Amniotic epithelial cell (primary cell): ENCODE measurements at regions not wholly inside any gene's neighbourhood (a gene's known extent, or its start where the extent isn't known, plus 50 kb on each side); places are given as distances from the start of the nearest gene placed in this dataset.

Source experiments
- DNase-seq: peaks from one replicate; pipeline ENCODE4 v3.0.0-alpha.2; 2010; ENCODE audit warnings: low read depth

DNA sequence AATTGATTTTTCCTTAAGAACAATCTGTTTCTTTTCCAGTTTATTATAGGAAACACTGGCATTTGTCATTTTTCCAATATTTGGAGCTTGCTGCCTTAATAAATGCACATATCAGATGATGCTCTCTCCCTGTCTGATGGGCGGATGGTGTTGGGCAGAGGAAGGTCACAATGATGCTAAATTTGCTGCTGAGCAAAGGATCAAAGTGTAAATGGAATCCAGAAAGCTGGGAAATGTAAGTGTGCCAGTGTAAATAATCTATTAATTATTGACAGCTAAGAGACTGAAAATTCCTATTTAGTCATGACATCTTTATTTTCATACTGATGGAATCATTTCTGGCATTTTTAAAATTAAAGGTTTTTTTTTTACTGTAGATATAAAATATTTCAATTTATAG is 243.2 kb downstream of the PTBP2 start:
- DNase-seq: no peak

DNA sequence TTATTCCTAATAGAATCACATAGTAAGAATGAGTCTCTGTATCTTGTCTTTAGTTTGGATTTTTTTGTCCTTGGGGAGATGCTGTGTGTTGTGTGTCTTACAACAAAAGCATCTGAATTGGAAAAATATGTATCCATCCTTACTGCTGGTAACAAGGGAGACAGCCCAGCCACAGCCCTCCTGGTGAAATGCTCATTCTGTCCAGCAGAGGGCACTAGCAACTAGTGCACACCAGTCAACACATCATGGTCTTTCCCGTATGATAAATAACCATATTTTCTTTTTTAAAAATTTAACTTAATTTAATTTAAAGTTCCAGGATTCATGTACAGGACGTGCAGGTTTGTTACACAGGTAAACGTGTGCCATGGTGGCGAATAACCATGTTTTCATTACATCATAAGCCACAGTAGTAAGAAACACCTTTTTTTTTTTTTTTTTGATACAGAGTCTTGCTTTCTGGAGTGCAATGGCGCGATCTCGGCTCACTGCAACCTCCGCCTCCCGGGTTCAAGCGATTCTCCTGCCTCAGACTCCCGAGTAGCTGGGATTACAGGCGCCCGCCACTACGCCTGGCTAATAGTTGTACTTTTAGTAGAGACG is 245.1 kb downstream of the PTBP2 start:
- peak; percentile 72 for DNase-seq

DNA sequence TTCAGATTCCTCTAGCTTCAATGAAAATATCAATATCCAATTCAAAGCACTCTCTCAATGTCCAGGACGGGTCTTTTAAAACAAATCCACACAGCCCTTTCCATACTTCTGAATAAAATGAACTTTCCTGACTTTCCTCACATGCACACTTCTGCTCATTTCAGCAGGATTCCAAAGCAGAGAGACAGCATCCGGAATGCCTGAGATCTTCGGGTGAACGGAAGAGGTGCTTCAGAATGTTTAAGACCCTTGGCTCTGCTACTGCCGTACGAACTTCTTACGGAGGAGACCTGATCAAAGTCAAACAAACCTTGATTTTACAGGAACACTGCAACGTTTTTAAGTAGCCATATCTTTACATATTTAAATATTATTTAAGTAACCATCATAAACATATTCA is 245.7 kb downstream of the PTBP2 start:
- DNase-seq: peak; percentile 35

DNA sequence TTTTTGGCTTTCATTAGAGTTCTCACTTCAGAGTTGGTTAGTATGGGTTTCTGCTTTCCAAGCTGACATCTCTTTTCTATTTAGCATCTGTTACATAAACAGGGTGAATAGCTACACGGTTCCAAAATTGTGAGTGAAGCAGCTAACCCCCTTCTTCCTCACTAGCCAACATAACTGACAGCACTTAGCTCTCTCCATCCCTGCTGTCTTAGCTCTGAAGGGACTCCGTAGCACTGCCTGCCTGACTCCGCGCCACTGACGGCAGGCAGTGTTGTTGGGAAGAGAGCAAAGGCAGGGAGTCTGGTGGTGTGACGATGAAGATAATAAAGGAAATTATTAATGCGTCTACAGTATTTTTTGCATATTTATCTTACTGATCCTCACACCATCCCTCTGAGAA is 247.0 kb downstream of the PTBP2 start:
- DNase-seq: peak; percentile 33

DNA sequence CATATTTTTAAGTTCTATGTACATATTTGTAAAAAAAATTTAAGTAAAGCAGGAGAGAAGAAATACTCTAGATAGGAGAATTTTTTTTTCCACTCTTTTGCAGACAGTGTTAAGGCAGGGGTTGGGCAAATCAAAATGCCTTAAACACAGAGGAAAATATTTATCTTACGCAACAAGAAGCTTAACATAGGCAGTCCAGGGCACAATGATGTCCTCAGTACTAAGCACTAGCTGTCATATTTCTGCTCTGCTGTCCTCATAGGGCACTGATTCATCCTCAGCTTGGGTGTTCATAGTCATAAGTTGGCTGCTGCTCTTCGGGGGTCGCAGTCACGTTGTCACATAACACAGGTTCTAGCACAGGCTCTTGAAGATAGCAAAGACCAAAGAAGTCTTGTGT is 247.4 kb downstream of the PTBP2 start:
- DNase-seq: peak; percentile 80

DNA sequence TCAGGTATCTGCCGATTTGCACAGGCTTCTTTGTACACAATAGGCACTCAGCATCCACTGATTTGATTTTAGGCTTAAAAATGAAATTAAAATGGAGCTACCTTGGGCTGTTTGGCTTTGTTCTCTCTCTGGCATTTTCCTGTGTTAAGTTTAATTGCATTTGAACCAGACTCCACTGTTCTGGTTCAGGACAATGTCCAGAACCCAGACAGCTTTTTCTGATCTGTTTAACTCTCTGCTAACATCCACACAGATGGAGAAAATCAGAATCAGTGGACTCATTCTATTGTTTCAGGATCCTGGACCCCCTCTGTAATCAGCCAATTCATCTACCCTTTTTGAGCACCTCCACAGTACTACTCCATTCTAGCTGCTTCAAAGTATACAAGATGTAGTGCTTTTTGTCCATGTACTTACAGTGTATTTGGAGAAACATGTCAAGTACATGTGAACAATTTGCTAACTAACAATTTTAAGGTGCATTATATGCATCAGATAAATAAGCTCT is 248.1 kb downstream of the PTBP2 start:
- DNase-seq: no peak

DNA sequence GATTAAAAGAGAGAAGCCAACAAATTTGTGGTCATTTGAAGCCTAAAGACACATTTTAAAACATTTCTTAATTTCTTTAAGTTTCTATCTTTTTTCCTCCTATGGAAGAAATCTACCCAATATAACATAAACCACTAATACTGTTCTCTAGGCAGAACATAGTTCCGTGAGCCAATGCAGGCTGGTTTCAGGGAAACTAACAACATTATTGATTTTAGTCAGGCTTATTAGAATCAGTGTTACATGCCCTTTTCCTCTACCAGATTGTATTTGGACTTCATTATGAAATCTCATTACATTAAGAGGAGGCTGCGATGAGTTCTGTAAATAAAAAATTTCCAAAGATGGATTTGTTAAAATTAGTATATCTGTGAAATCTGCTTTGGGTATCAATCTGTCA is 249.9 kb downstream of the PTBP2 start:
- no peak for DNase-seq

DNA sequence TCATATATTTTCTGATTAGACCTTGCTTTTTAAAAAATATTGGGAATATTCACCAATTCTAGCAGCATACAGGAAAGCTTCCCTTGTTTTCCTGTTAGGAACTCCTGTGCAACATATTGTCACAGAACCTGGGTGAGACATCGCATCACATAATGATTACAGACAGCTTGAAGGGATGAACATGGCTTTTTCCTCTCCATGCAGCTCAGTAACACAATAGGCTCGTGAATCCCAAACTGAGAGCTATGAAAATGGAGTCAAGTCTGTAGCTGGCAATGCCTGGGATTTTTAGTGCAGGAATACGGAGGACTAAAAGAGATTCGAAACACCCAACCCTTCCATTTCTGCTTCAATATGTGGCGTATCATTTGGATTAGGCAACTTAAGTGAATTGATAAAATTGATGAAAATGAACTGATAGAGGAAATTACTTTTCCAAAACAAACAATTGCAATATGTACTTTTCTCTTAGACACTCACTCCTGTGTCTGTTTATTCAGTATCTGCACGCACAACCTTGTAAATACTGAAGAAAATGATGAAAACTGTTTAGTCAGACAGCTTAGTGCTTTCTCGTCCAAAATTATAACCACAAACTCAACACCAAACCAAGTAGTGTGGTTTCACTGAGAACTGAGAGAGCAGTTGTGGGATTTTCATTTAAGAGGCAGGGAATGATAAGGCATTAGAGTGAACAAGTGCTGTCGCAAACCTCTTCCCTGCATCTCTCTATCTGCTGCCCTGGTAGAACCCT is 250.4 kb downstream of the PTBP2 start:
- DNase-seq: peak; percentile 76

DNA sequence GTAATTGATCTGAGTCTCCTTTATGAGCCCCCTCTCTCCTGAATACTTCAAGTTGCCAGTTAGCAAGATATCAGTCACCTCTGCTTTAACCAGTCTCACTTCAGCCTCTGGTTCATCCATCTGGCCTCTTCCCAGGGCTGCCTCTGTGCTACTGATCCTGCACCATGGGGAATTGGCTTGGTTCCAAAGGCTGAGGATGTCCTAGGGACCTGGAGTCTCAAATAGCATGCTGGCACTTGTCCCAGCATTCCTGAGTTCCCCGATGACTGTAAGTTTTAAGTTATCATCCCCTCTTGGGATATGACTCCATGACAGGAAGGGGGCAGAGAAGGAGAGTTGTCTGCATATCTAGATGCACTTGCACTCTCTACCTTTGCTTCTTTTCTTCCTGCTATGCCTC is 252.0 kb downstream of the PTBP2 start:
- DNase-seq: no peak

DNA sequence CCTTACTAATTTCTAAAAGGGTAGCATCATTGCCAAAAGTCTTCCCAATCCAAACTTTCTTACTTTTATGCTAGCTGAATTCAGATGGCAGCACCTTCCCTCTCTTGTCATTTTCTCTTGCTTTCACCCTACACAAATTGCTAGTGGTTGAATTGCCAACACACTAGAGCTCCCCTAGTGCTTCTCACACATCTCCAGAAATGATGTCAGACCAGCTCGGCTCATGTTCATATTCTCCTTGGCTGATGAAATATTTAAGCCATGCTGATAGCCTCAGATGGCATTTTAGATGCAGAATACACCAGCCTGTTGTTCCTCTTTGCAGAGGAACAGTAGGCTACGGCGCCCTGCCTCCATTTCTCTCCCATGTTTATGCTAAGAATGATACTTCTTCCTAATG is 256.9 kb downstream of the PTBP2 start:
- DNase-seq: peak; percentile 27

DNA sequence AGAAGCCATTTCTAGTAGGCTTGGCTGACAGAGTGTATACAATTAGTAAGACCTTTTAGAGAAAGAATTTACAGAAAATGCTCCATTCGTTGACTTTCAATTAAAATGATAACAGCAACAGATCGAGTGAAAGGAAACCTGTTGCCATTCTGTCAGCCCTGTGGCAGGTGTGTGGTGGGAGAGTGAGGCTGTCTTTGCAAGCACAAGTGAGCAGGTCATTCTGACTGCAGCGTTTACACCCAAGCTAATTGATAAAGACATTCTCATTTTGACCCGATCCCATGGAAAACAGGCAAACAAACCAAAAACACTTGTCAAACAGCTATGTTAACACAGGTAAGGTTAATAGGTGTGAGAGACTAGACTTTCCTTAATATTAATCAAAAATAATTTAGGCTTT is 257.3 kb downstream of the PTBP2 start:
- DNase-seq: no peak

DNA sequence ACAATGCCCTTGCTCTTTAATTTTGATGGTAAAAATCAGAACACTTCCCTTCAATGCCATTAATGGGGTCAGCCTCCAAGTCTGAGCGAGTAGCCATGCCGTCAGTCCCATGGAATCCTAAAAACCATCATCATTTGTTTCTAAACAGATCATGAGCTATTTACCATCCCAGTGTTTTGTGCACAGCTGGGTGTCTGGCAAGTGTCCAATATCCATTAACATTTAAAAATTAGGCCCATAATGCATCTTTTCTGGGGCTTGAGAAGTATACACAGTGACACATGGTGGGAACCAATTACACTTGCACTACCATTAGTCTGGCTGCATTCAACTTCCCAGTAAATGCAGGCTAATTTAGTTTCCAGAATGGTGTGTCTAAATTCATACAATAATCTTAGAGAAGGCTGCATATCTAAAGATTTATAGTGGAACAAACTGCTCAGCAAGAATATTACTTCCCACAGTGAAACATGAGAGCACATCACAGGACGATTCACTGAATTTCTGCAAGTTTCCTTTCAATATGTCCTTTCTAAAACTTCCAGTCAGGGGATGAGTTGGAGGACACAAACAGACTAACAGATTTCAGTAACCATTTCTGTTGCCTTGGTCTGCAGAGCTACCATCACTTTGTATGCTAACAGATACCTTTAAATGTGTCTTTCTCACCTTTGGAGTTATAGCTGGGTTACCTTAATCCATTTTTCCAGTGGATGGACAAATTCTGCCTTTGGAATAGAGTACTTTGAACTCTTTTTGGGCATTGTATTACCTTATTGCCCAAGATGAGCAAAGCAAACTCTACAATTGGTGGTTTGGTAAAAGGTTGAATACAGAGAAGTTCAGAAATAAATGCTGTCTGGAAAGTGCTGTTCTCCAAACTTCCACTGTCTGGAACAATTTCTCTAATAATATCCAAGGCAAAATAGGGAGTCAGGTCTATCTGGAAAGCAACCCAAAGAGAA is 258.0 kb downstream of the PTBP2 start:
- no peak for DNase-seq

DNA sequence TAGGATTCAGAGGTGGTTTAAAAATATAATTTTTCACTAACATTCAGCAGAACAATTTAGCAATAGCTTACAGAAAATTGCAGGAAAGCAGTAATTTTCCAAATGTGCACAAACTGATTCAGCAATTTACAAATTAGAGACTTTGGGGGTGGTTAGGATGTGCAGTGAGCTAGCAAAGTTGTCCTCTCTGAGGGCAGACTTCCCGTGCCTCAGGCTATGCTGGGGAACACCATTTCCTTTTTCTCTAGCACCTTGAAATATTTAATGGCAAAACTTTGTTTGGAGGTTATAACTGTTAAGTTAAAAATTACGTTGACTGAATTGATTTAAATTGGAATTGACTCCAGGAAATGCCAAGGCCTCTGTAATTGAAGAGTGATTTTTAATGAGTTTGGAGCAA is 258.9 kb downstream of the PTBP2 start:
- DNase-seq: no peak

DNA sequence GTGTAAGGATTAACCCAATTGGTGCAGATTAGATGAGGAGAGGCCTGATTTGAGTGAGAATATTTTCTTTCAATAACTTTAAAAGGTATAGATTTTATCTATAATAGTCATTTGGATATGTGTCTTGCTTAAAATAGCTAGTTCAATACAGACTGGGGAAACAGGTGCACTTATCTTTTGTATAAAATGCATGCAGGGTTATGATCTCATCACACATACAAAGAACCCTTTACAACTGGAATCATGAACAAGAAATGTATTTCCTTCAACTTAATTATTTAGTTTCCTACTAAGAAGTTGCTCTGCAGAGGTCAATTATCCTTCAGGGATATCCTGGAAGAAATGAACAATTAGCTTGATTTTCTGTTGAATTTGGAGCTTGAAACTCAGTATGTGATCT is 259.6 kb downstream of the PTBP2 start:
- DNase-seq: no peak

DNA sequence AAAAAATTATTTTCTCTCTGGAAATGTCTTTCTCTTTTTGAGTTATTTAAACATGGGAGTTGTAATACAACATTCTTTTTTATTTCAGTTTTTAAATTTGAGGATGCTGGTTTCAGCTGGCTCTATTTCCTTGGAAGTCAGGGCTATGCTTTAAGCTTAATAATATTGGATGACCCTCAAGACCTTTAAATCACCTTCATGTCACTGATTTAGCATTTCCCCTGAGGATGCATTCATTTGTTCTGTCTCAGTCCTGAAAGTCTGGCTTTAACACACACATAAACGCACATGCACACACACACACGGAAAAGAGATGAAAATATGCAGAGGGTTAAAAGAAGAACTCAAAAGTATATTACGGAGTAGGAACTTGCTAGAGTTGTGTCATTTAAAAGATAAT is 260.5 kb downstream of the PTBP2 start:
- no peak for DNase-seq

DNA sequence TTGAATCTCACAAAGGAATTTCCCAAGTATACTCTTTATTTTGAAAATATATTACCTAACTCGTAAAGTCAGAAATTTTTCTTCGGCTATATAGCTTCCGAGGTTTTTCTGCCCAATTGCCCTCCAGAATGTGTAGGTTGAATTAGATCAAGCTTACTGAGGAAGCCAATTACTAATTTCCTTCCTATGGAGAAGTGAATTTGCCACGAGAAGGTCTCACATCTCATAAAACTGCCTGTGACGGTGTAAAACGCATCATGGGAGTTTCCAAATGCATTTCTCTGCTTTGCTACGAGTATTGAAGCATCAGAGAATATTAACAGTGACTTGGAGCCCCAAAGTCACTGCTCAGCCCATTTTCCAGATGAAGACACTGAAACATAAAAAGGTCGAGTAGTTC is 262.3 kb downstream of the PTBP2 start:
- DNase-seq: no peak

DNA sequence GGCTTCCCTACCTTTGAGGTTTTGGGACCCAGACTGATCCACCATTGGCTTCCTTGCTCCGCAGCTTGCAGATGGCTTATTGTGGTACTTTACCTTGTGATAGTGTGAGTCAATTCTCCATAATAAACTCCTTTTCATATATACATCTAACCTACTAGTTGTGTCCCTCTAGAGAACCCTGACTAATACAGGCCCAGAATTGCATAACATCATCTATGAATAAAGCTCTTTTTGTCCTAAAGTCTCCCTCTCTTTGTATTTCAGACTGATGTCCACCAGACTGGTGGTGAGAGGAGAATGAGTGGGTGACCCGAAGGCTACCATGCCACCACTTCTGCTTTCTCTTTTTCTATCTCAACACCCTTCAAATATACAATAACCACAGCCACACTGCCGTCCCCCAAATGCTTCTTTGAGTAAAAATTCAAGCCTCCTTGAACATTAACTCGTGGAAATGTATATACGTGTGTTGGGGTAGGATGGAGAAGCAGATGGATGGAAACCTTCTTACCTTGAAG is 265.7 kb downstream of the PTBP2 start:
- DNase-seq: no peak

DNA sequence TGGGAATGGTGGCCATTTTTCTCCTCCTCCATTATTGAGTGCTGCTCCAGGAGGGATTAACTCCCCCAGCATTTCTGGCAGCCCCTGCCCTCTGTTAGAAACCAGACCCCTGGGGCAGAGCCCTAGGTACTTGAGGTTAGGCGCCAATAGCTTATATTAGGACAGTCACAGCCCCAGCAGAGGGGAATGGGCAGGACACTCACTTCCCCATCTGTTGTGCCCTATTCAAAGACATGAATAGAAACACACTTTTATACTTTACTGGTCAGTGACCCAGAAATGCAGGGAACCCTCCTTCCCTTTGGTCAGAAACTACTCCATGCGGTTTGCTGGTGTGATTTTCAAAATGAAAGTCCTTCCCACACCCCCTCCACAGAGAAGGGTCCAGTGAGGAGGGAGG is 267.7 kb downstream of the PTBP2 start:
- DNase-seq: no peak

DNA sequence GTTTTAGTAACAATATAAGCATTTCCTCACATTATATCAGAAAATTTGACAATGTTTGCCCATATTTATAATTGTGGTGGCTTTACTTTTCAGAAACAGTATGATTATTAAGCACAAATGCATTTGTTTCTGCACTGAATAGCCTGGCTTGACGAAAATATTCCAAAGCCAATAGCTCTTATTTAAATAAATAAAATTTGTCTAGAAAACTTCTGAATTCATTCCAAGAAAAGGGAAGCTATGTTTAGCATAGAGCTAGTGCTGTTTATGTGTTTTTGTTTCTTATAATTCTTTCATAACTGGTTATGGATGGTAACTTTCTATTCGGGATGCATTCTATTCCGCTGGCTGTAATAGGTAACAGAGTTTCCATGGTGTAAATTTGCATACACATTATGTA is 268.6 kb downstream of the PTBP2 start:
- DNase-seq: no peak

DNA sequence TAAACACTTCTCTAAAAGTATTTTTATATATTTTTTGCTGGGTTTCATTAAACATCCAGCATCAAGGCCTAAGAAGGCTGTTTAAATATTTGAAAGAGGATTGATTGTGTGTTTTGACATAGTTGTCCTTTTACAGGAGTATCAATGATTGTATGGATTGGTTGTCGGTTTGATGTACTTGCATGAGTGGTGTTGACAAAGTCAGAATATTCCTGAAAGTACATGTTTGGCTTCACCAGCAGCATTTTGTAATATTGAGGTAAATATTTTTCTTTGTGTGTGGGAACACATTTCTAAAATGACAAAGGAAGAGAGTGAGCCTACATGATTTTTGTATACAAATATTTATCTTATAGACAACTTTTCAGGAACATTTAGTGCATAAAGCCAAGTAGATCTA is 269.7 kb downstream of the PTBP2 start:
- DNase-seq: no peak

DNA sequence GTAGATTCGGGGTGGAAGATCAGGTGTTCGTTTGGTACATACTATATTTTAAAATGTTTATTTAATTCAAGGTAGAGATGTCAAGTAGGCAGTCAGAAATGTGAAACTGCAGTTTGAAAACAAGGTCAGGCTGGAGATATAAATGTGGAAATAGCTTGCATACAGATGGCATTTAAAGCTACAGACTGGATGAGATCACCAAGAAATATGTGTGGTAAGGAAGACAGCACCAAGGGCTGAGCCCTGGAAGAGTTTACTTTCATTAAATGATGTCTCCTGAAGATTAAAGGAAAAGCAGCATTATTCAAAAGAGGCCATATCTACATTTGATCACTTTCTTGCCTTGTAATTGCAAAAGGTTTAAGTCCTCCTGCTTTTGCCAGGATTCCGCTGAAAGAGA is 271.3 kb downstream of the PTBP2 start:
- DNase-seq: peak; percentile 92

DNA sequence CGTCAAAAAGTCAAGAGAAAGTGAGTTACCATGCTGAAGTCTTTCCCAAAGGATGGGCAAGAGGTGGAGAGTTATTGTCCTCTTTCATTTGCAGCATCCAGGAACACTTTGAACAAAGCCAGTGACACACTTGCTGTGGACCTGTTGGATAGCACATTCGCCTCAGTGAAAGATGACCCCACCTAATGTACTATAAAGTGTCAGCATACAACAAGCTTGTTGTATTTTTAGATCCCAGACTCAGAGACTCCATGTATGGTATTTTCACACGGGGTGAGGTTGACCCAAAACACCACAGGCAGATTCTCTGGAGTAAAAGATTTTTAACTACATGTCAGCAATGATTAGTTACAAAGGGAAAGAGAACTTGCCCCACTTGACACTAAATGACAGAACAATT is 273.8 kb downstream of the PTBP2 start:
- no peak for DNase-seq

DNA sequence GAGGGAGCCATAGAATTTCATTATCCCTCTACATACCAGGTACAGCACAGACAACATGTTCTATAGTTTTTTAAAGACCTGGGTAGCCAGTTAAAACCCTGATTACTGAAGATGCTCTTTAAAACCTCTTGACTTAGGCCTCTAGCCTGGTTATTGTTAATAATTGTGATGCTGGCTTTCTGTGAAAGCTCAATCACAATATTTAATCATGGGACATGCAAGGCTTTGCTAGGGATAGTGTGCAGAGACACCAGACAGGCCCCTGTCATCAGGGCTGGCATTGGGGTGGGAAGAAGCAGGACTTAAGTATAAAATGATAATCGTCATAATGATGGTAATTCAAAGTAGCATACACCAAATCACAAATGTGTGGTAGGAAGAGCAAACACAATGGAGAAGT is 274.4 kb downstream of the PTBP2 start:
- DNase-seq: no peak
